Vagina (tissue), 2 donors: ENCODE measurements at regions not wholly inside any gene's neighbourhood (a gene's known extent, or its start where the extent isn't known, plus 50 kb on each side); places are given as distances from the start of the nearest gene placed in this dataset.
"Not testable (repeated sequence)": the region's sequence is repeated elsewhere in the genome, so short reads cannot be mapped to it uniquely, and the experiment has no call there.

Experiments used
- POLR2A ChIP-seq, 2 donors: fragments of 450-650 bp; IDR thresholded peaks; one replicate each; pipeline ENCODE4 v1.6.1; 2017; ENCODE audit warnings: antibody characterized with exemption in 2 of 2, mild to moderate bottlenecking in 2 of 2, moderate library complexity in 2 of 2
- POLR2AphosphoS5 ChIP-seq, 2 donors: sonication (generic); formaldehyde crosslinking; IDR thresholded peaks; one replicate each; pipeline ENCODE4 v1.9.0; 2017; ENCODE audit warnings: antibody characterized with exemption in 2 of 2, mild to moderate bottlenecking in 2 of 2, low read depth in 1 of 2; ENCODE audit not compliant: insufficient read depth in 1 of 2
- TF ChIP-seq, protein P1 (sequence below), 3 experiments: fragments of 450-650 bp in 2 of 3; fragments of 200-600 bp in 1 of 3; sonication (generic) in 1 of 3; IDR thresholded peaks; one replicate each; pipeline ENCODE4 v1.5.1; 2017 to 2019; ENCODE audit warnings: antibody characterized with exemption in 3 of 3, mild to moderate bottlenecking in 2 of 3, moderate library complexity in 2 of 3

DNA sequence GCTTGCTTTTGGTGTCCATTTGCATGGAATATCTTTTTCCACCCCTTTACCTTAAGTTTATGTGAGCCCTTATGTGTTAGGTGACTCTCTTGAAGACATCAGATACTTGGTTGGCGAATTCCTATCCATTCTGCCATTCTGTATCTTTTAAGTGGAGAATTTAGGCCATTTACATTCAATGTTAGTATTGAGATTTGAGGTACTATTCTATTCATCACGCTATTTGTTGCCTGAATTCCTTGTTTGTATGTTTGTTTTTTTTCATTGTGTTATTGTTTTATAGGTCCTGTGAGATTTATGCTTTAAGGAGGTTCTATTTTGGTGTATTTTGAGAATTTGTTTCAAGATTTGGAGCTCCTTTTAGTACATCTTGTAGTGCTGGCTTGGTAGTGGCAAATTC lies 238.3 kb upstream of the LYPLAL1 start:
- TF ChIP-seq, protein P1, sequence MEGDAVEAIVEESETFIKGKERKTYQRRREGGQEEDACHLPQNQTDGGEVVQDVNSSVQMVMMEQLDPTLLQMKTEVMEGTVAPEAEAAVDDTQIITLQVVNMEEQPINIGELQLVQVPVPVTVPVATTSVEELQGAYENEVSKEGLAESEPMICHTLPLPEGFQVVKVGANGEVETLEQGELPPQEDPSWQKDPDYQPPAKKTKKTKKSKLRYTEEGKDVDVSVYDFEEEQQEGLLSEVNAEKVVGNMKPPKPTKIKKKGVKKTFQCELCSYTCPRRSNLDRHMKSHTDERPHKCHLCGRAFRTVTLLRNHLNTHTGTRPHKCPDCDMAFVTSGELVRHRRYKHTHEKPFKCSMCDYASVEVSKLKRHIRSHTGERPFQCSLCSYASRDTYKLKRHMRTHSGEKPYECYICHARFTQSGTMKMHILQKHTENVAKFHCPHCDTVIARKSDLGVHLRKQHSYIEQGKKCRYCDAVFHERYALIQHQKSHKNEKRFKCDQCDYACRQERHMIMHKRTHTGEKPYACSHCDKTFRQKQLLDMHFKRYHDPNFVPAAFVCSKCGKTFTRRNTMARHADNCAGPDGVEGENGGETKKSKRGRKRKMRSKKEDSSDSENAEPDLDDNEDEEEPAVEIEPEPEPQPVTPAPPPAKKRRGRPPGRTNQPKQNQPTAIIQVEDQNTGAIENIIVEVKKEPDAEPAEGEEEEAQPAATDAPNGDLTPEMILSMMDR (IDR thresholded peaks at IDR 0.05) = not testable (repeated sequence)
- not testable (repeated sequence) for TF ChIP-seq POLR2AphosphoS5 (IDR thresholded peaks at IDR 0.05; ENCODE audit: insufficient read depth in 1 of 2, low read depth in 1 of 2); POLR2A (IDR thresholded peaks at IDR 0.05)
